Uterus (tissue), 3 donors: ENCODE measurements at regions not wholly inside any gene's neighbourhood (a gene's known extent, or its start where the extent isn't known, plus 50 kb on each side); places are given as distances from the start of the nearest gene placed in this dataset.
"Not testable (repeated sequence)": the region's sequence is repeated elsewhere in the genome, so short reads cannot be mapped to it uniquely, and the experiment has no call there.

ENCODE experiments used
- DNase-seq, 2 donors: peaks; one replicate each; pipeline ENCODE4 v3.0.0-alpha.2; 2019 to 2020
- H3K27ac ChIP-seq, 2 donors: fragments of 200-600 bp; sonication (generic); 1 replicate in 1 of 2; 2 replicates in 1 of 2; pipeline ENCODE4 v1.5.1; 2016 to 2018
- H3K27me3 ChIP-seq, 2 donors: fragments of 200-600 bp; sonication (generic); one replicate each; pipeline ENCODE4 v1.5.1; 2018 to 2019; ENCODE audit warnings: control low read depth in 1 of 2
- H3K36me3 ChIP-seq, 2 donors: fragments of 200-600 bp; sonication (generic); one replicate each; pipeline ENCODE4 v1.5.1; 2019; ENCODE audit warnings: control low read depth in 1 of 2
- H3K4me1 ChIP-seq, 2 donors: fragments of 200-600 bp; sonication (generic); one replicate each; pipeline ENCODE4 v1.5.1; 2018 to 2019; ENCODE audit warnings: control low read depth in 1 of 2
- H3K4me3 ChIP-seq, 2 donors: fragments of 200-600 bp; sonication (generic); 1 replicate in 1 of 2; 2 replicates in 1 of 2; pipeline ENCODE4 v1.5.1; 2018 to 2019; ENCODE audit warnings: mild to moderate bottlenecking in 1 of 2
- H3K9me3 ChIP-seq, 2 donors: fragments of 200-600 bp; sonication (generic); one replicate each; pipeline ENCODE4 v1.5.1; 2019; ENCODE audit warnings: control low read depth in 1 of 2
- POLR2A ChIP-seq, 2 donors: fragments of 450-650 bp; IDR thresholded peaks; one replicate each; pipeline ENCODE4 v1.6.1; 2016; ENCODE audit warnings: antibody characterized with exemption in 2 of 2, mild to moderate bottlenecking in 1 of 2, moderate library complexity in 1 of 2
- intact Hi-C: fragments of 100-400 bp; cut with DNase I; formaldehyde crosslinking; loops from one replicate; pipeline ENCODE4 v1.15.1; 2023; ENCODE audit warnings: low total_unique reads
- TF ChIP-seq, protein P1 (sequence below), 4 experiments: fragments of 200-600 bp in 2 of 4; fragments of 450-650 bp in 2 of 4; sonication (generic) in 2 of 4; IDR thresholded peaks; one replicate each; pipeline ENCODE4 v1.5.1; 2016 to 2019; ENCODE audit warnings: antibody characterized with exemption in 4 of 4, mild to moderate bottlenecking in 2 of 4, moderate library complexity in 1 of 4
- donor health status: DM: yes; HTN: yes; CAD: no.

DNA sequence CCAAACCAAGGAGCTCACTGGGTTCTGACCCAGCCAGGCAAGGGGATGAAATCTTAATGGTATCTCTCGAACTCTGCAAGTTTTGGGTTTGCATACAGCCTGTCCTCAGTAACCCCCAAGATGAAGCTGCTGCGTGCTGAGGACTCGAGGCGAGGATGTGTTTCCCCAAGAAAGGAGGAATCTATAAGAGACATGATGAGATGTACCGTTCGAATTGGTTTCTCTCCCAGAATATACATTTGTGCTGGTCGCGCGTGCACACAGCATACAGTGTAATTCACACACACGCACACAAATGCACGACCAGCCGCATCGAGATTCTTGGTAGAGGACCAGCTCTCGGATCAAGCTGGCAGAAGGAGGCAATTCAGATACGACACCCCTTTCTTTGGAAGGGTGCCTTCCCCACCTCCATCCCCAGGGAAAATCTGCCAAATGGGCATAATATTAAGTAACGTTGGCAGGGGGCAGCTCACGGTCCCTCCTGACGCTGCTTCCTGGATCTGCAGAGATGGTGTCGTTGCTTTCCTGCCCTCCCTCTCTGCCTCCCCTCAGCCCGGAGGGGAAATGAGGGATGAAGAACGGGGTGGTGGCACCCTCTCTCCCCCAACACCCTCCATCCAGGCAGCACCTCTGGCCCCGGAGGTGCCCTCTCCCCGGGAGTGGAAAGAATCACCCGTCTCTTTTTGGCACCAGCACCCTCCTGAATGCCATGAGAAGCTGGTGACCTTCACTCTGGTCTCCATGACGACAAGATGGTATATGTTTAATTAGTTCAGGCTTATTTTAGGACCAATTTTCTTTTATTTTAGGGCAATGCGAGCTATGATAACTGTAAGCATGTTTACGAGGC is 310.2 kb downstream of the ZNF536 start:
- TF ChIP-seq POLR2A (IDR thresholded peaks at IDR 0.05) = no peak
- TF ChIP-seq, protein P1, sequence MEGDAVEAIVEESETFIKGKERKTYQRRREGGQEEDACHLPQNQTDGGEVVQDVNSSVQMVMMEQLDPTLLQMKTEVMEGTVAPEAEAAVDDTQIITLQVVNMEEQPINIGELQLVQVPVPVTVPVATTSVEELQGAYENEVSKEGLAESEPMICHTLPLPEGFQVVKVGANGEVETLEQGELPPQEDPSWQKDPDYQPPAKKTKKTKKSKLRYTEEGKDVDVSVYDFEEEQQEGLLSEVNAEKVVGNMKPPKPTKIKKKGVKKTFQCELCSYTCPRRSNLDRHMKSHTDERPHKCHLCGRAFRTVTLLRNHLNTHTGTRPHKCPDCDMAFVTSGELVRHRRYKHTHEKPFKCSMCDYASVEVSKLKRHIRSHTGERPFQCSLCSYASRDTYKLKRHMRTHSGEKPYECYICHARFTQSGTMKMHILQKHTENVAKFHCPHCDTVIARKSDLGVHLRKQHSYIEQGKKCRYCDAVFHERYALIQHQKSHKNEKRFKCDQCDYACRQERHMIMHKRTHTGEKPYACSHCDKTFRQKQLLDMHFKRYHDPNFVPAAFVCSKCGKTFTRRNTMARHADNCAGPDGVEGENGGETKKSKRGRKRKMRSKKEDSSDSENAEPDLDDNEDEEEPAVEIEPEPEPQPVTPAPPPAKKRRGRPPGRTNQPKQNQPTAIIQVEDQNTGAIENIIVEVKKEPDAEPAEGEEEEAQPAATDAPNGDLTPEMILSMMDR (IDR thresholded peaks at IDR 0.05) = no peak
- no peak overlapping the region for H3K4me3 ChIP-seq
- no peaks in the 10 kb centered on the region for H3K9me3 ChIP-seq
- no peak for DNase-seq
- no peaks in the 10 kb centered on the region for H3K36me3 ChIP-seq
- H3K4me1 ChIP-seq = no peaks in the 10 kb centered on the region
- H3K27me3 ChIP-seq = no peaks in the 10 kb centered on the region
- intact Hi-C loops = no loop called here
- H3K27ac ChIP-seq = no peak overlapping the region

DNA sequence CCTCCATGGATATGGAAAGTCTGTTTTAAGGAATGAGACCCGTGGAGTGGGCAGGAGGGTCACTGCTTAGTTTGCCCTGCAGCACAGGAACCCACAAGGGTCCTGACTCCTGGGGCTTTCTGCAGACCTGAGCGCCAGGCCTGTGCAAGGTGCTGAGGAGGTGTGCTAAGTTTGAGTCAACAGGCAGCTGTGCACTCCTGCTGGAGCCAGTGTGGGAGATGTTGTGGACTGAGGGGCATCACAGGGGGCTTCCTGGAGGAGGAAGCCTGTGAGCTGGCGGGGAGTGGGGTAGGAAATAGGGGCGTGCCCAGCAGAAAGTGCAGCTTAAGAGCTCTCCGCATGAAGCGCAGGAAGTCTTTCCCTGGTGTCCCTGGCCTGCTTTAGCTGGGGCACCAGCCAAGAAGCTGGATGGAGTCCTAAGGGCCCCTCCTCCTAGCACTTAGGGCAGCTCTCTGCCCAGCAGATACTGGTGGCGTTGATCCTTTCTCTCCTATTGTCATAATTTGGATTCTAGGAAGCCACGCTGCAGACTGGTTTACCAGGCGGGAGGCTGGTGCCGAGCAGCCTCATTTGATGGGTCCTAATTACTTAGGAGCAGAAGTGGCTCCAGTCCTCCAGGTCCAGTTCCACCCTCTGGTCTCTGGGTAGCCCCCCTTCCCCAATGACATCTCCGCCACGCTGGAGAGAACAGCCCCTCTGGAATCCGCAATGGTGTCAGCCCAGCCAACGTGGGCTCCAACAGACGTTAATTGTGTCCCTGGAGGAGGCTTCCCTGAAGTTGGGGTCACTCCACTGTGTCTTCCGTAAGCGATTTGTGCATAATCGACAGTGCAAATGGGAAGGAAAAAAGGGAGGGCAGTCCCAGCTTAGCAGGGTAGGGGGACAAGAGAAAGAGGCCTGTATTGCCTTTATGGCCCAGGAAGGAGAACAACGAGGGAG is 309.2 kb downstream of the ZNF536 start:
- no peak for DNase-seq
- Histone ChIP-seq H3K4me3 (no peak overlapping the region), H3K36me3 (no peaks in the 10 kb centered on the region), H3K27ac (no peak overlapping the region), H3K9me3 (no peaks in the 10 kb centered on the region), H3K27me3 (no peaks in the 10 kb centered on the region), H3K4me1 (no peaks in the 10 kb centered on the region)
- intact Hi-C loops = no loop called here
- no peak for TF ChIP-seq POLR2A (IDR thresholded peaks at IDR 0.05)
- TF ChIP-seq, protein P1 (IDR thresholded peaks at IDR 0.05) = no peak

DNA sequence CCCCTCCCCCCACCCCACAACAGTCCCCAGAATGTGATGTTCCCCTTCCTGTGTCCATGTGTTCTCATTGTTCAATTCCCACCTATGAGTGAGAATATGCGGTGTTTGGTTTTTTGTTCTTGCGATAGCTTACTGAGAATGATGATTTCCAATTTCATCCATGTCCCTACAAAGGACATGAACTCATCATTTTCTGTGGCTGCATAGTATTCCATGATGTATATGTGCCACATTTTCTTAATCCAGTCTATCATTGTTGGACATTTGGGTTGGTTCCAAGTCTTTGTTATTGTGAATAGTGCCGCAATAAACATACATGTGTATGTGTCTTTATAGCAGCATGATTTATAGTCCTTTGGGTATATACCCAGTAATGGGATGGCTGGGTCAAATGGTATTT is 308.2 kb downstream of the ZNF536 start:
- H3K9me3 ChIP-seq, DNase-seq, H3K4me3 ChIP-seq, H3K27ac ChIP-seq, H3K4me1 ChIP-seq, intact Hi-C loops, H3K27me3 ChIP-seq, H3K36me3 ChIP-seq: not testable (repeated sequence)

DNA sequence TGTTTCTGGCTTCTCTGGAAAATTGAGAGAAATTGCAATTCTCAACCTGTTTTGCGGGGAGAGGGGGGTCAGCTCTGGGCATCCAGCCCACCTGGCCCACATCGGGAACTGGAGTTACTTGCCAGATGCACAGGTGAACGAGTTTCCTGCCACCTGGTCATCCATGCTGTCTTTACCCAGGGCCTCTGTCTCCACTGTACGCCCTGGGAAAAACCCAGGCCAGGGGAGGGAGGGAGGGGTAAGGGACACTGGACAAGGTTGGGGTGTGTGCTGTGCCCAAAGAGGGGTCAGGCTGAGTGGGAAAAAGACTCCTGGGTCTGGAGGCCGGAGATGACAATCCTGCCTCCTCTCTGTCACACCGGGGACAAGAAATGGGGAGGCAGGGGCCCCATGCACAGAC is 307.6 kb downstream of the ZNF536 start:
- Histone ChIP-seq H3K9me3 (no peaks in the 10 kb centered on the region), H3K27me3 (no peaks in the 10 kb centered on the region), H3K27ac (no peak overlapping the region), H3K4me3 (no peak overlapping the region), H3K36me3 (no peaks in the 10 kb centered on the region), H3K4me1 (no peaks in the 10 kb centered on the region)
- intact Hi-C loops = loop anchor here (10.0 kb wide), 1 partner anchor 1545 kb away; no protein-coding TSS in a partner anchor
- no peak for DNase-seq
- TF ChIP-seq, protein P1 (IDR thresholded peaks at IDR 0.05) = no peak
- no peak for TF ChIP-seq POLR2A (IDR thresholded peaks at IDR 0.05)

DNA sequence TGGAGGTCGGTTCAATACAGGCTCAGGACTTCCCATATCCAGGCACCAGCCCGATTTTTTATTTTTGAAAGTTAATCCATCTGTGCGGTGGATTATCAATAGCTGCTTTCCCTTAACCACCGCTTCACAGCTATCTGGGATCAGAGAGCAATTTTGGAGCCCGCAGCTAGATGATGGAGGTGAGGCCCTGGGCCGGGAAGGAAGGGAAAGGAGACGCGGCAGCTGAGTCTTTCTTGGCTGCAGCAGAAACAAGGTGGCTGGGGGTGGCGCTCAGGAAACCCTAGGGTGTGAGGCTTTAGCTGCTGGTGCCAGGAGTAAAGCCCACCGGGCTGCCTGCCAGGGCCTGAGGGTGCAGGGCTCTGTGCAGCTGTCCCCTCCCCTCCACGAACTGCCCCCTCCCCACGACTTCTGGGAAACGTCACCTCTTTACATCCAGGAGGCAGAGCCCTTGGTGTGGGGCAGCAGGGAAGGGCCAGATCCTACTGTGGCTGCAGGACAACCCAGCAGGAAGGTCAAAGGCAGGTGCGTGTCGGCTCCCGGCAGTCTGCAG is 307.0 kb downstream of the ZNF536 start:
- no peak for DNase-seq
- Histone ChIP-seq H3K4me3 (no peak overlapping the region), H3K36me3 (no peaks in the 10 kb centered on the region), H3K9me3 (no peaks in the 10 kb centered on the region), H3K4me1 (no peaks in the 10 kb centered on the region), H3K27me3 (no peaks in the 10 kb centered on the region), H3K27ac (no peak overlapping the region)
- TF ChIP-seq, protein P1 (IDR thresholded peaks at IDR 0.05) = no peak
- no peak for TF ChIP-seq POLR2A (IDR thresholded peaks at IDR 0.05)
- intact Hi-C loops = loop anchor here (10.0 kb wide), 1 partner anchor 1546 kb away; no protein-coding TSS in a partner anchor
